D721Med (cell line): ENCODE measurements at regions not wholly inside any gene's neighbourhood (a gene's known extent, or its start where the extent isn't known, plus 50 kb on each side); places are given as distances from the start of the nearest gene placed in this dataset.

Experiments used
- DNase-seq: peaks from one replicate; pipeline ENCODE4 v3.0.0; 2011; ENCODE audit warnings: low spot score; ENCODE audit not compliant: insufficient read length
- FAIRE-seq: peaks from 2 replicates; lab custom pipeline; 2011; peaks lifted over from hg19 to GRCh38; lab: Jason Lieb, UNC
- TF ChIP-seq, protein P1 (sequence below): IDR thresholded peaks from 2 replicates; pipeline ENCODE4 v1.5.1; 2012; ENCODE audit warnings: mild to moderate bottlenecking, control low read depth; ENCODE audit not compliant: insufficient read depth; ENCODE audit errors: missing control alignments

DNA sequence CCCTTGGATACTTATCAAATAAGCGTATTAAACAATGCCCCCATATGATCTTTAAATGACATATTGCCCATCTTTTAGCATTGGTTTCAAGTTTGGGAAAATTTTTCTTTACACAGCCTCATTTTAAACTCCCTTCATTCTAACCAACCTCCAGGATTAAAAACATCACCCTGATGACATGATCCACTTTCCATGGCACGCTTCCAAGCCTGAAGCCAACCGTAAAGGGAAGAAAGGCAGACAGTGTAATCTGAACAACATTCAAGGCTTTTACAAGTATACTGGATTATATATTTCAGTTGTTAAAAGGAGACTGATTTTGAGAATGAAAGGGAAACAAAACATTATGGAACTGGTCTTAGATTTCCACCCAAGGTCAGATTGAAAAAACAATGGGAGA is 1721.9 kb downstream of the OLFM4 start:
- DNase-seq: no peak
- TF ChIP-seq, protein P1, sequence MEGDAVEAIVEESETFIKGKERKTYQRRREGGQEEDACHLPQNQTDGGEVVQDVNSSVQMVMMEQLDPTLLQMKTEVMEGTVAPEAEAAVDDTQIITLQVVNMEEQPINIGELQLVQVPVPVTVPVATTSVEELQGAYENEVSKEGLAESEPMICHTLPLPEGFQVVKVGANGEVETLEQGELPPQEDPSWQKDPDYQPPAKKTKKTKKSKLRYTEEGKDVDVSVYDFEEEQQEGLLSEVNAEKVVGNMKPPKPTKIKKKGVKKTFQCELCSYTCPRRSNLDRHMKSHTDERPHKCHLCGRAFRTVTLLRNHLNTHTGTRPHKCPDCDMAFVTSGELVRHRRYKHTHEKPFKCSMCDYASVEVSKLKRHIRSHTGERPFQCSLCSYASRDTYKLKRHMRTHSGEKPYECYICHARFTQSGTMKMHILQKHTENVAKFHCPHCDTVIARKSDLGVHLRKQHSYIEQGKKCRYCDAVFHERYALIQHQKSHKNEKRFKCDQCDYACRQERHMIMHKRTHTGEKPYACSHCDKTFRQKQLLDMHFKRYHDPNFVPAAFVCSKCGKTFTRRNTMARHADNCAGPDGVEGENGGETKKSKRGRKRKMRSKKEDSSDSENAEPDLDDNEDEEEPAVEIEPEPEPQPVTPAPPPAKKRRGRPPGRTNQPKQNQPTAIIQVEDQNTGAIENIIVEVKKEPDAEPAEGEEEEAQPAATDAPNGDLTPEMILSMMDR: no peak
- FAIRE-seq: no peak

DNA sequence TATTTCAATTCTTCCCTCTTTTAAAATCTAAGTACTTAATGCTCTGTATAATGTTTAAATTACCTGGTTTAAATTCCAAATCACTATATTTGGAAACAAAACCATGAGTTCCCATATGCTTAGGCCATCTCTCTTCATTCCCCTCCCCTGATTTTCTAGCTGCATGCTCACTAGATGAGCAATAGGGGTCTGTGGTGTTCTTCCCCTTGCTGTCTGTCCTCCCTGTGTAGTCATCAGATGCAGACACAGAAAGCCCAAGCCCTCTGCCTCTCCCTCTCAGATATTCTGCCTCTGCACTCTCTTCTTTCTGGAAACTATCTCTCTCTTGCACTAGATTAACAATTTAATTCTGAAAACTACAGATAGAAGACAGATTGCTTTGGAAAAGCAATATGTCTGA is 1730.2 kb downstream of the OLFM4 start:
- TF ChIP-seq, protein P1: no peak
- DNase-seq: no peak
- FAIRE-seq: no peak

DNA sequence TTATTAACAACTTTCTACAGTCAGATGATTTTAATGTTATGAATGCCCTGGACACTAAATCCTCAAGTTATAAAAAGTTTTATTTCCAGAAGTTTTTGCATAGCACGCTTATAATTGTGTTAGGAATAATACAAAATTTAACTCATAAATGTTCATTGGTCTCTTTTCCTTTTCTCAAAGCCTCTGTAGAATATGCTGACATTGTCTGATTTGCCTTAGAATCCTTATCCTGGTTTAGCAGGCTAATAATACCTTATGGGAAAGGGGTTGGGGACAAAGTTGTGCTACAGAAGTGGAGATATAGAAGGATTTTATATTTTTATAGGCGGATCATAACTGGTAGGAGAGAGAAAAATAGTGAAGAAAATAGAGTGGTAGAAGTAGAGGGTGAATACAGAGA is 1739.6 kb downstream of the OLFM4 start:
- TF ChIP-seq, protein P1: no peak
- no peak for FAIRE-seq

DNA sequence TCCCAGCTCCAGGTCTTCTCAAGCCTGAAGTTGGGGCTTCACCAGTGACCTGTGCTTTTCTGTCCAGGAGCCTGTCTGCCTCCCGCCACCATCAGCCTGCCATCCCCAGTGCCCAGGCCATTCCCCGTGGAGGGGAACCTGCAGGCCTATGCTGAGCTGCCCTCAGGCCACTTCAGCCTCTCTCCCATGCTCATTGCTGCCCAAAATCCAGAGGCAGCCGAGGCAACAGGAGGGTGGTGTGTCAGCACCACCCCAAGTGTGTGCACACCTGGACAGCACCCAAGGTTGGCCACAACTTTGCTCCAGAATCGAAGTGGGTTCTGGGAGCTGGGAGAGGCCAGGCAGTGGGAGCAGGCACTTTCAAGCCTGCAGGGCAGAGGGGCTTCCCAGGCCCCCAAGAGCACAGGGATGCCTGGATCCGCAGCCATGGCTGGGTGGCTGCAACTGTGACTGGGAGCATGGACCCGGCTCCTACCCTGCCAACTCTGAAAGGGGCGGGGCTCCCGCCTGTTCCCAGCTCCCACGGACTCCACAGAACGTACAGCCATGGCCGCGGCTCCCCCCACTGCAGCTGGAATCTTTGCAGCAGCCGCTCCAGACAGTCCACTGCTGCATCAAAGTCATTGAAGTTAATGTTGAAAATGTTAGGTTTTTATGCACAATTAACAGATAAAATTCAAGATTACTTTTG is 1747.0 kb downstream of the OLFM4 start:
- DNase-seq (no peak), FAIRE-seq (no peak)
- TF ChIP-seq, protein P1: no peak

More for the DNA sequence above, 1739.6 kb downstream of the OLFM4 start:
- DNase-seq: no peak

DNA sequence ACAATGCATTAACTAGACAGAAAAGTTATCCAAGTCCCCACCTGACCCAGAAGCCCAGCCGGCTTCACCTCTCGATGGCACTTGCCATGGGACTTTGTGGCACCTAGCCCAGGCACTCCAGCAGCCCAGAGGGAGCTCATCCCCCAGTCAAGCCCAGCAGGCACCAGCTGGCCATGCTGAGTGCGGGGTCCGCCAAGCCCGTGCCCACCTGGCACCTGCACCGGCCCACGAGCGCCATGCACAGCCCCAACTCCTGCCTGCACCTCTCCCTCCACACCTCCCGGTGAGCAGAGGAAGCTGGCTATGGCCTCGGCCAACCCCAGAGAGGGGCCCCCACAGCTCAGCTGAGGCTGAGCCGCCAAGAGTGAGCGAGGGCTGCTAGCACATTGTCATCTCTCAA is 1759.1 kb downstream of the OLFM4 start:
- FAIRE-seq (no peak), DNase-seq (no peak)
- TF ChIP-seq, protein P1: no peak

DNA sequence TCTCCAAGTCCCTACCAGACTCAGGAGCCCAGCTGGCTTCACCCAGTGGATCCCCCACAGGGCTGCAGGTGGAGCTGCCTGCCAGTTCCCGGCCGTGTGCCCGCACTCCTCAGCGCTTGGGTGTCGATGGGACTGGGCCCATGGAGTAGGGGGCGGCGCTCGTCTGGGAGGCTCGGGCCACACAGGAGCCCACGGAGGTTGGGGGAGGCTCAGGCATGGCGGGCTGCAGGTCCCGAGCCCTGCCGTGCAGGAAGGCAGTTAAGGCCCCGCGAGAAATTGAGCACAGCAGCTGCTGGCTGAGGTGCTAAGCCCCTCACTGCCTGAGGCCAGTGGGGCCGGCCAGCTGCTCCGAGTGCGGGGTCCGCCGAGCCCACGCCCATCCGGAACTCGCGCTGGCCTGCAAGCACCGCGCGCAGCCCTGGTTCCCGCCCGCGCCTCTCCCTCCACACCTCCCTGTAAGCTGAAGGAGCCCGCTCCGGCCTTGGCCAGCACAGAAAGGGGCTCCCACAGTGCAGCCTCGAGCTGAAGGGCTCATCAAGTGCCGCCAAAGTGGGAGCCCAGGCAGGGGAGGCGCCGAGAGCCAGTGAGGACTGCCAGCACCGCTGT is 1771.1 kb downstream of the OLFM4 start:
- DNase-seq (no peak), FAIRE-seq (no peak)

More for the DNA sequence above, 1771.1 kb downstream of the OLFM4 start:
- TF ChIP-seq, protein P1: no peak
